ENCODE measurements at regions not wholly inside any gene's neighbourhood (a gene's known extent, or its start where the extent isn't known, plus 50 kb on each side); places are given as distances from the start of the nearest gene placed in this dataset.

DNA sequence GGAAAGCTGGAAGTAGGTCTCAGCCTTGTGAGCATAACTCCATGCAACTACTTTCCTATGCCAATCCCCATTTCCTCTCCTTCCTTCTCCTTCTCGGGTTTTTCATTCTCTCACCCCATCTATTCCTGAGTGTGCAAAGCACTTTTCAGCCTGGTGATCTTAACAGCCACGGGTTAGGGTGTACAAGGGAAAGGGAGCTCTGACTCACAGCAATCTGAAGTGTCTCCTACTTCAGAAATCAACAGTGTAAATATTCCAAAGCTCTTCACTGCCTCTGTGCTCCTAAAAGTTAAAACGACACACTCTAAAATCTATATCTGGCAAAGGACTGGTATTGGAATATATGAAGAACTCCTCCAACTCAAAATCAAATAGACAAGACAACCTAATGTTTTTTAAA, 268.0 kb upstream of the IRX3 start:
- 23 to 34% methylated on average over 3 of the region's 3 CpGs for WGBS, 2 experiments (ENCODE audit: low coverage in 1 of 2, low lambda C conversion rate in 2 of 2, missing lambda C conversion rate in 2 of 2)
- Histone ChIP-seq H3K4me3 (no peak overlapping the region), H3K79me2 (ENCODE audit: insufficient read depth) (no peaks in the 10 kb centered on the region), H3K9ac (no peak overlapping the region), H3K9me2 (ENCODE audit: insufficient read depth) (no peaks in the 10 kb centered on the region), H2AFZ (no peak overlapping the region), H3K4me1 (ENCODE audit: insufficient read depth) (no peaks in the 10 kb centered on the region), H3F3A (ENCODE audit: insufficient read depth) (no peaks in the 10 kb centered on the region), H4K20me1 (ENCODE audit: insufficient read depth) (no peaks in the 10 kb centered on the region), H3K36me3 (ENCODE audit: low read depth) (no peaks in the 10 kb centered on the region), H3K27ac (no peak overlapping the region), H3K27me3 (replicated peaks; ENCODE audit: insufficient read depth) (no peaks in the 10 kb centered on the region; the same call in 1 of the 2 replicates), H3K9me3 (ENCODE audit: low read depth) (no peaks in the 10 kb centered on the region), H3K4me2 (ENCODE audit: unreplicated experiment) (no peak overlapping the region)
- in situ Hi-C loops (cut with MboI) = no loop called here
- TF ChIP-seq EZH2phosphoT487 (IDR thresholded peaks at IDR 0.05; ENCODE audit: insufficient read depth, low read depth) = no peak
- TF ChIP-seq EZH2 (IDR thresholded peaks at IDR 0.05; ENCODE audit: insufficient read depth, poor library complexity, severe bottlenecking) = no peak
- no peak for DNase-seq

GRCh38 chr16:54548281-54548680, 261.7 kb upstream of the IRX3 start:
- Histone ChIP-seq H3K27me3 (replicated peaks; ENCODE audit: insufficient read depth) (peaks cover 38% of the 10 kb centered on the region), H3K9me2 (ENCODE audit: insufficient read depth) (no peaks in the 10 kb centered on the region), H3K9ac (no peak overlapping the region), H3K4me2 (ENCODE audit: unreplicated experiment) (no peak overlapping the region), H3F3A (ENCODE audit: insufficient read depth) (no peaks in the 10 kb centered on the region), H3K79me2 (ENCODE audit: insufficient read depth) (no peaks in the 10 kb centered on the region), H3K4me3 (no peak overlapping the region), H2AFZ (no peak overlapping the region), H4K20me1 (ENCODE audit: insufficient read depth) (no peaks in the 10 kb centered on the region), H3K9me3 (ENCODE audit: low read depth) (no peaks in the 10 kb centered on the region), H3K4me1 (ENCODE audit: insufficient read depth) (no peaks in the 10 kb centered on the region), H3K36me3 (ENCODE audit: low read depth) (no peaks in the 10 kb centered on the region), H3K27ac (no peak overlapping the region)
- WGBS, 2 experiments (ENCODE audit: low coverage in 1 of 2, low lambda C conversion rate in 2 of 2, missing lambda C conversion rate in 2 of 2) = 90 to 91% methylated on average over 7 of the region's 7 CpGs
- no peak for DNase-seq
- in situ Hi-C loops (cut with MboI) = no loop called here
- TF ChIP-seq EZH2phosphoT487 (IDR thresholded peaks at IDR 0.05; ENCODE audit: insufficient read depth, low read depth) (no peak), EZH2 (IDR thresholded peaks at IDR 0.05; ENCODE audit: insufficient read depth, poor library complexity, severe bottlenecking) (no peak)

DNA sequence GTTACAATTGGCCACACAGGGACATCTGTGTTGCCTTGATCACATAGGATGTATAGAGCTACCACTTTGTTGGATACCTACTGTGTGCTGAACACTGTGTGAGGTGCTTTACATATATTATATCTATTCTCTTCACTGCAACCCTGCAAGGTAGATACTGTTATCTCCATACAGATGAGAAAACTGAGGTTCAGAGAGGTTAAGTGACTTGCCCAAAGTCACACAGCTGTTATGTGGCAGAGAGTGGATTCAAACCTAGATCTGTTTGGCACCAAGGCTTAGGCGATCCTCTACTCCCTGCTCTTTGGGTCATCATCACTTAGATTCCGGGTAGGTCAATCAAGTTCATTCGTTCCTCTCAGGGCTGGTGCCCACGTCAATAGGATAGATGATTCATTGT, 260.5 kb upstream of the IRX3 start:
- H3K4me2 ChIP-seq (ENCODE audit: unreplicated experiment) = no peak overlapping the region
- DNase-seq = no peak
- in situ Hi-C loops (cut with MboI) = no loop called here
- 84 to 89% methylated on average over 4 of the region's 4 CpGs for WGBS, 2 experiments (ENCODE audit: low coverage in 1 of 2, low lambda C conversion rate in 2 of 2, missing lambda C conversion rate in 2 of 2)
- H3K4me3 ChIP-seq = no peak overlapping the region
- H3K36me3 ChIP-seq (ENCODE audit: low read depth) = no peaks in the 10 kb centered on the region
- H3K9me2 ChIP-seq (ENCODE audit: insufficient read depth) = no peaks in the 10 kb centered on the region
- no peak overlapping the region for H2AFZ ChIP-seq
- no peaks in the 10 kb centered on the region for H3K4me1 ChIP-seq (ENCODE audit: insufficient read depth)
- H3F3A ChIP-seq (ENCODE audit: insufficient read depth) = no peaks in the 10 kb centered on the region
- H3K9ac ChIP-seq = no peak overlapping the region
- H3K9me3 ChIP-seq (ENCODE audit: low read depth) = no peaks in the 10 kb centered on the region
- H3K27ac ChIP-seq = no peak overlapping the region
- TF ChIP-seq EZH2 (IDR thresholded peaks at IDR 0.05; ENCODE audit: insufficient read depth, poor library complexity, severe bottlenecking) = no peak
- no peak for TF ChIP-seq EZH2phosphoT487 (IDR thresholded peaks at IDR 0.05; ENCODE audit: insufficient read depth, low read depth)
- peaks cover 38% of the 10 kb centered on the region for H3K27me3 ChIP-seq (replicated peaks; ENCODE audit: insufficient read depth)
- H3K79me2 ChIP-seq (ENCODE audit: insufficient read depth) = no peaks in the 10 kb centered on the region
- H4K20me1 ChIP-seq (ENCODE audit: insufficient read depth) = no peaks in the 10 kb centered on the region

DNA sequence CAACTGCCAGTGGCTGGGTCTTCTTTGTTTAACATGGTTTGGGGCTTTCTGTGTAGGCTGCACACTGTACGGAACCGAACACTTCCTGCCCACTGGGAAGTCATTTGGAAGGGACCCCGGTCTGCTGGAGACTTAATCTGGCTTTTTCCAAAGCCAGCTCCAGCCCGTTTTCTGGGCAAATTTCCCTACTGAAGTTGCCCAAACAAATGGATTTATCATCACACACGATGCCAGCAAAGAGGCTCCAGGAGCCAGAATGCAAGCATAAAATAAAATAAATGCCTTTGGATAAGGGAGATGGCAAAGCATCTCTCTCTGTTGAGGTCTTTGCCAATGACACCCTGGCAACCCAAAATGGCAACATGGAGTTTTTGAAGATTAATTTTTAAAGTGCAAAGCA, 259.9 kb upstream of the IRX3 start:
- H3K27ac ChIP-seq = no peak overlapping the region
- H4K20me1 ChIP-seq (ENCODE audit: insufficient read depth) = no peaks in the 10 kb centered on the region
- H3K9me3 ChIP-seq (ENCODE audit: low read depth) = no peaks in the 10 kb centered on the region
- no peak for TF ChIP-seq EZH2phosphoT487 (IDR thresholded peaks at IDR 0.05; ENCODE audit: insufficient read depth, low read depth)
- TF ChIP-seq EZH2 (IDR thresholded peaks at IDR 0.05; ENCODE audit: insufficient read depth, poor library complexity, severe bottlenecking) = no peak
- 3 to 6% methylated on average over 5 of the region's 5 CpGs for WGBS, 2 experiments (ENCODE audit: low coverage in 1 of 2, low lambda C conversion rate in 2 of 2, missing lambda C conversion rate in 2 of 2)
- H3K27me3 ChIP-seq (replicated peaks; ENCODE audit: insufficient read depth) = peaks cover 38% of the 10 kb centered on the region
- no peak overlapping the region for H3K4me2 ChIP-seq (ENCODE audit: unreplicated experiment)
- no peaks in the 10 kb centered on the region for H3K79me2 ChIP-seq (ENCODE audit: insufficient read depth)
- H3K4me1 ChIP-seq (ENCODE audit: insufficient read depth) = no peaks in the 10 kb centered on the region
- in situ Hi-C loops (cut with MboI) = no loop called here
- H3K9ac ChIP-seq = no peak overlapping the region
- no peak overlapping the region for H2AFZ ChIP-seq
- no peaks in the 10 kb centered on the region for H3K36me3 ChIP-seq (ENCODE audit: low read depth)
- H3F3A ChIP-seq (ENCODE audit: insufficient read depth) = no peaks in the 10 kb centered on the region
- no peak overlapping the region for H3K4me3 ChIP-seq
- DNase-seq = peak; percentile 36
- no peaks in the 10 kb centered on the region for H3K9me2 ChIP-seq (ENCODE audit: insufficient read depth)

All from GM23248 (cell line).